ENCODE measurements at regions not wholly inside any gene's neighbourhood (a gene's known extent, or its start where the extent isn't known, plus 50 kb on each side); places are given as distances from the start of the nearest gene placed in this dataset.

GRCh38 chr18:68507781-68508180, 207.1 kb downstream of the TMX3 start:
- no peak for TF ChIP-seq CTCF (IDR thresholded peaks at IDR 0.05)
- no peak for TF ChIP-seq EP300 (IDR thresholded peaks at IDR 0.05)
- TF ChIP-seq POLR2A (IDR thresholded peaks at IDR 0.05), result no peak
- Histone ChIP-seq H3K27me3 (no peaks in the 10 kb centered on the region), H3K9me3 (no peaks in the 10 kb centered on the region), H3K36me3 (no peaks in the 10 kb centered on the region), H3K27ac (no peak overlapping the region), H3K4me3 (no peak overlapping the region), H3K4me1 (peaks cover 0 to 6% (median 0%) of the 10 kb centered on the region in 4 donors)
- 4 to 29% methylated on average over 2 of the region's 2 CpGs for WGBS, 2 donors
- no peak for DNase-seq (ENCODE audit: low spot score in 2 of 2)

GRCh38 chr18:68505178-68505574, 209.7 kb downstream of the TMX3 start:
- Histone ChIP-seq H3K27ac (no peak overlapping the region), H3K36me3 (no peaks in the 10 kb centered on the region), H3K9me3 (no peaks in the 10 kb centered on the region), H3K4me3 (no peak overlapping the region), H3K27me3 (no peaks in the 10 kb centered on the region), H3K4me1 (peaks cover 0 to 6% (median 0%) of the 10 kb centered on the region in 4 donors)
- 71 to 73% methylated on average over 3 of the region's 3 CpGs for WGBS, 2 donors
- TF ChIP-seq CTCF (IDR thresholded peaks at IDR 0.05) (no peak), POLR2A (IDR thresholded peaks at IDR 0.05) (no peak), EP300 (IDR thresholded peaks at IDR 0.05) (no peak)
- DNase-seq (ENCODE audit: low spot score in 2 of 2), result no peak

- no peaks in the 10 kb centered on the region for H3K9me3 ChIP-seq
- H3K4me1 ChIP-seq, result peaks cover 0 to 6% (median 0%) of the 10 kb centered on the region in 4 donors
- TF ChIP-seq EP300 (IDR thresholded peaks at IDR 0.05), result no peak
- no peak for TF ChIP-seq POLR2A (IDR thresholded peaks at IDR 0.05)
- TF ChIP-seq CTCF (IDR thresholded peaks at IDR 0.05), result no peak
- H3K36me3 ChIP-seq, result no peaks in the 10 kb centered on the region
- no peak overlapping the region for H3K27ac ChIP-seq
- no peak overlapping the region for H3K4me3 ChIP-seq
- no peaks in the 10 kb centered on the region for H3K27me3 ChIP-seq
- no peak for DNase-seq (ENCODE audit: low spot score in 2 of 2)
- WGBS, 2 donors, result 72 to 77% methylated on average over 2 of the region's 2 CpGs
Measured at GRCh38 chr18:68504441-68505177, 210.3 kb downstream of the TMX3 start.

GRCh38 chr18:68500556-68500955, 214.4 kb downstream of the TMX3 start:
- Histone ChIP-seq H3K27ac (no peak overlapping the region), H3K4me3 (no peak overlapping the region), H3K36me3 (no peaks in the 10 kb centered on the region), H3K27me3 (no peaks in the 10 kb centered on the region), H3K9me3 (no peaks in the 10 kb centered on the region), H3K4me1 (no peaks in the 10 kb centered on the region)
- TF ChIP-seq POLR2A (IDR thresholded peaks at IDR 0.05), result no peak
- no peak for TF ChIP-seq EP300 (IDR thresholded peaks at IDR 0.05)
- TF ChIP-seq CTCF (IDR thresholded peaks at IDR 0.05), result no peak
- WGBS, 2 donors, result 85 to 93% methylated on average over 4 of the region's 4 CpGs
- no peak for DNase-seq (ENCODE audit: low spot score in 2 of 2)

GRCh38 chr18:68499141-68499540, 215.8 kb downstream of the TMX3 start:
- no peak for DNase-seq (ENCODE audit: low spot score in 2 of 2)
- H3K4me1 ChIP-seq, result peaks cover 0 to 10% (median 0%) of the 10 kb centered on the region in 4 donors
- H3K36me3 ChIP-seq, result no peaks in the 10 kb centered on the region
- WGBS, 2 donors, result 66 to 85% methylated on average over 2 of the region's 2 CpGs
- no peaks in the 10 kb centered on the region for H3K27me3 ChIP-seq
- no peaks in the 10 kb centered on the region for H3K9me3 ChIP-seq
- TF ChIP-seq POLR2A (IDR thresholded peaks at IDR 0.05) (no peak), EP300 (IDR thresholded peaks at IDR 0.05) (no peak)
- H3K27ac ChIP-seq, result no peak overlapping the region
- H3K4me3 ChIP-seq, result no peak overlapping the region
